Cerebellar nuclear complex (tissue), 1 donor: ENCODE measurements at regions not wholly inside any gene's neighbourhood (a gene's known extent, or its start where the extent isn't known, plus 50 kb on each side); places are given as distances from the start of the nearest gene placed in this dataset.
"Not testable (repeated sequence)": the region's sequence is repeated elsewhere in the genome, so short reads cannot be mapped to it uniquely, and the experiment has no call there.

Experiments
- DNase-seq, 2 experiments: peaks; one replicate each; lab custom pipeline; 2025; lab: John Stamatoyannopoulos, UW

- no peak for DNase-seq
Measured at GRCh38 chr7:131802195-131802864, 245.9 kb upstream of the PODXL start.

- no peak for DNase-seq
Measured at GRCh38 chr7:131800531-131800930, 244.1 kb upstream of the PODXL start.

- DNase-seq = no peak
Measured at GRCh38 chr7:131800008-131800407, 243.6 kb upstream of the PODXL start.

GRCh38 chr7:131797841-131798240 lies 241.4 kb upstream of the PODXL start:
- DNase-seq = no peak

GRCh38 chr7:131795400-131795799 lies 239.0 kb upstream of the PODXL start:
- no peak for DNase-seq

- no peak for DNase-seq
Measured at GRCh38 chr7:131792311-131792710, 235.9 kb upstream of the PODXL start.

- DNase-seq = no peak
Measured at GRCh38 chr7:131787101-131787500, 230.7 kb upstream of the PODXL start.

- DNase-seq = no peak
Measured at GRCh38 chr7:131786204-131786603, 229.8 kb upstream of the PODXL start.

- no peak for DNase-seq
Measured at GRCh38 chr7:131778601-131779000, 222.2 kb upstream of the PODXL start.

GRCh38 chr7:131774419-131775220 lies 218.2 kb upstream of the PODXL start:
- DNase-seq = no peak

GRCh38 chr7:131773413-131773812 lies 217.0 kb upstream of the PODXL start:
- DNase-seq = no peak

- no peak for DNase-seq
Measured at GRCh38 chr7:131769241-131769640, 212.8 kb upstream of the PODXL start.

GRCh38 chr7:131767591-131767990 lies 211.2 kb upstream of the PODXL start:
- no peak for DNase-seq

GRCh38 chr7:131765575-131765974 lies 209.1 kb upstream of the PODXL start:
- no peak for DNase-seq

- DNase-seq = no peak
Measured at GRCh38 chr7:131764143-131764775, 207.8 kb upstream of the PODXL start.

- no peak for DNase-seq
Measured at GRCh38 chr7:131762753-131763152, 206.3 kb upstream of the PODXL start.

- DNase-seq = not testable (repeated sequence)
Measured at GRCh38 chr7:131755801-131756200, 199.4 kb upstream of the PODXL start.

GRCh38 chr7:131753620-131754222 lies 197.3 kb upstream of the PODXL start:
- DNase-seq = no peak

- no peak for DNase-seq
Measured at GRCh38 chr7:131747658-131748232, 191.3 kb upstream of the PODXL start.

- no peak for DNase-seq
Measured at GRCh38 chr7:131745390-131746248, 189.2 kb upstream of the PODXL start.

GRCh38 chr7:131741446-131741845 lies 185.0 kb upstream of the PODXL start:
- peak; percentile 78 to 84 for DNase-seq
